ENCODE measurements at regions not wholly inside any gene's neighbourhood (a gene's known extent, or its start where the extent isn't known, plus 50 kb on each side); places are given as distances from the start of the nearest gene placed in this dataset.

DNA sequence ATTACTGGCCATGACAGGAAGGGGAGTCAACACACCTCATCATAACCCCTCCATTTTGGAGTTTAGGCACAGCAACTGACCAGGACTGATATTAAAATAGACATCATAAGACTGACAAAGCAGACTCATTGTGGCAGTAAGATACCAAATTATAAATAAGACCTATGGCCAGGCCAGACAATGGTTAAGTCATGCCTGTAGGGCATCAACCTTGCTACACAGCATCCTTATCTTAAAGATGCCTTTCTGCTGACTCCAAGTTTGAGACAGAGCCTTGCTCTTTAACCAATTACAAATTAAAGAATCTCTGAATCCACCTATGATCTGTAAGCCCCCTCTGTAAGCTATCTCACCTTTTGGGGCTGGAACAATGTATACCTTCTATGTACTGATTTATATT lies 65.5 kb downstream of the VCX2 start:
- no peak for TF ChIP-seq CTCF (IDR thresholded peaks at IDR 0.05)
- no peak for TF ChIP-seq POLR2A (IDR thresholded peaks at IDR 0.05)
- no peak for DNase-seq (ENCODE audit: low spot score in 2 of 2)
- intact Hi-C loops (cut with DNase I; ENCODE audit: low total_unique reads), result no loop called here
- H3K4me3 ChIP-seq (ENCODE audit: low read depth, poor library complexity, severe bottlenecking), result no peak overlapping the region

GRCh38 chrX:8103655-8104054 lies 67.4 kb downstream of the VCX2 start:
- no peak for DNase-seq (ENCODE audit: low spot score in 2 of 2)
- intact Hi-C loops (cut with DNase I; ENCODE audit: low total_unique reads), result no loop called here
- 82 to 88% methylated on average over 6 of the region's 6 CpGs for WGBS, 2 donors

DNA sequence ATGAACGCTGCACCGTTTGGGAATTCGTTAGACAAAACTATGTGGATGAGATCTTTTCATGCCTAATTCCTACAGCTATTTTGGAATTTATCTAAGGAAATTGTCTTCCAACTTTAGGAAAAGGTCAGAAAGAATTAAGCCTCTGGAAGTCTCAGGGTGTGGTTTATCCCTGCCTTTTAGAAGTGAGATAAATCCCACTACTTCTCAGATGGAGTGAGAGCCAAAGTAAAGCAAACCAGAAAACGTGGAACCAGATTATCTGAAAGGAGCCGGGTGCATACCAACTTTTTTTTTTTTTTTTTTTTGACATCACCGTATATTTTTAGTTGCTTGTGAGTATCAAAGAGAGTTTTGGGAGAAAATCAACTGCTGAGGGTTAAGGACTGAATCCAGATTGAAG lies 79.6 kb downstream of the VCX2 start:
- intact Hi-C loops (cut with DNase I; ENCODE audit: low total_unique reads), result no loop called here
- no peak for DNase-seq (ENCODE audit: low spot score in 2 of 2)
- H3K4me3 ChIP-seq (ENCODE audit: low read depth, poor library complexity, severe bottlenecking), result no peak overlapping the region
- TF ChIP-seq POLR2A (IDR thresholded peaks at IDR 0.05) (no peak), CTCF (IDR thresholded peaks at IDR 0.05) (no peak)
- 67 to 71% methylated on average over 6 of the region's 6 CpGs for WGBS, 2 donors

More at GRCh38 chrX:8103655-8104054, 67.4 kb downstream of the VCX2 start:
- H3K4me3 ChIP-seq (ENCODE audit: low read depth, poor library complexity, severe bottlenecking), result no peak overlapping the region
- TF ChIP-seq POLR2A (IDR thresholded peaks at IDR 0.05) (no peak), CTCF (IDR thresholded peaks at IDR 0.05) (no peak)

GRCh38 chrX:8090906-8091305 lies 80.2 kb downstream of the VCX2 start:
- intact Hi-C loops (cut with DNase I; ENCODE audit: low total_unique reads), result no loop called here
- H3K4me3 ChIP-seq (ENCODE audit: low read depth, poor library complexity, severe bottlenecking), result no peak overlapping the region
- no peak for TF ChIP-seq CTCF (IDR thresholded peaks at IDR 0.05)
- TF ChIP-seq POLR2A (IDR thresholded peaks at IDR 0.05), result no peak
- 59 to 72% methylated on average over 3 of the region's 3 CpGs for WGBS, 2 donors
- DNase-seq (ENCODE audit: low spot score in 2 of 2), result no peak

GRCh38 chrX:8090482-8090881 lies 80.6 kb downstream of the VCX2 start:
- intact Hi-C loops (cut with DNase I; ENCODE audit: low total_unique reads), result no loop called here
- WGBS, 2 donors, result 69 to 82% methylated on average over 3 of the region's 3 CpGs
- TF ChIP-seq POLR2A (IDR thresholded peaks at IDR 0.05) (no peak), CTCF (IDR thresholded peaks at IDR 0.05) (no peak)
- no peak overlapping the region for H3K4me3 ChIP-seq (ENCODE audit: low read depth, poor library complexity, severe bottlenecking)
- DNase-seq (ENCODE audit: low spot score in 2 of 2), result no peak

- WGBS, 2 donors, result 23 to 34% methylated on average over 4 of the region's 4 CpGs
- TF ChIP-seq CTCF (IDR thresholded peaks at IDR 0.05), result no peak
- no peak for TF ChIP-seq POLR2A (IDR thresholded peaks at IDR 0.05)
- no peak overlapping the region for H3K4me3 ChIP-seq (ENCODE audit: low read depth, poor library complexity, severe bottlenecking)
- DNase-seq (ENCODE audit: low spot score in 2 of 2), result no peak
- intact Hi-C loops (cut with DNase I; ENCODE audit: low total_unique reads), result no loop called here
These were observed 81.9 kb downstream of the VCX2 start for GRCh38 chrX:8089141-8089540.
